A673 (cell line): ENCODE measurements at regions not wholly inside any gene's neighbourhood (a gene's known extent, or its start where the extent isn't known, plus 50 kb on each side); places are given as distances from the start of the nearest gene placed in this dataset.

Source experiments
- CTCF ChIP-seq: fragments of 300-800, 200-600 bp; sonication (generic); conservative IDR thresholded peaks from 2 replicates; pipeline ENCODE4 v1.5.1; 2017; ENCODE audit warnings: low read depth, mild to moderate bottlenecking, antibody characterized with exemption, low read length, moderate library complexity, mixed read lengths
- EZH2 ChIP-seq: fragments of 200-600 bp; sonication (generic); IDR thresholded peaks from 2 replicates; pipeline ENCODE4 v1.6.1; 2017; ENCODE audit warnings: borderline replicate concordance, low read depth, mild to moderate bottlenecking, mixed read lengths, antibody characterized with exemption, low read length; ENCODE audit not compliant: poor library complexity, severe bottlenecking

DNA sequence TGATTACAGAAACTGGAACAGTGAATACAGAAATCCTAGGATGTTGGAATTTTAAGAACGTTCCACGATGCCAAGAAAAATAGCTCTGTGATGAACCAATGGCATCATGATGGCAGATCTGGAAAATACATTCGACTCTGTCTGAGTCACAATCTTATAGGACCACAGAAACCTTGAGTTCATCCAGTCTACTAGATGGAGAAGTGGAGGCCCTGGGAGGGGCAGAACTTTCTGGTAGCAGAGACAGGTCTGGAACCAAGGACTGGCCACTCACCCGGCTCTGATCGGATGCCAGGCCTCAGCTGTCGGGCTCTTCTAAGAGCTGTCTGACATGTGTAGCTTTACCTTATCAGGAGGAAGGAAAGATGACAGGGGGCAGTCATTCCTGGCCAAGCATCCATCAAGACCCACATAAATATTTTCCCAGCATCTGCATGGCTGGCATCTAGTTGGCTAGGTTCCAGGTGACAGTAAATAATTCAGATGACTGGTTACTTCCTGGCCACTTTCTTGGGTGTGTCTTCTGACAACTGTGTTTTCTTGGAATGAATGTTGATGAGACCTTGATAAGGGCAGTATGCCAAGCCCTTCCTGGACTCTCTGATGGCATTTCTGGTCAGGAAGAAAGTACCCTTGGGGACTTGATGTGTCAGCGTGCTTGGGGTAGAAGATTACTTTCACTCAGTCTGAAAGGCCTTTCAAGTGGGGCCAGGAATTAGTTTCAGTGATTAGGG is 72.6 kb upstream of the TRABD2B start:
- TF ChIP-seq CTCF (no peak), EZH2 (no peak)
